ENCODE measurements at regions not wholly inside any gene's neighbourhood (a gene's known extent, or its start where the extent isn't known, plus 50 kb on each side); places are given as distances from the start of the nearest gene placed in this dataset.

DNA sequence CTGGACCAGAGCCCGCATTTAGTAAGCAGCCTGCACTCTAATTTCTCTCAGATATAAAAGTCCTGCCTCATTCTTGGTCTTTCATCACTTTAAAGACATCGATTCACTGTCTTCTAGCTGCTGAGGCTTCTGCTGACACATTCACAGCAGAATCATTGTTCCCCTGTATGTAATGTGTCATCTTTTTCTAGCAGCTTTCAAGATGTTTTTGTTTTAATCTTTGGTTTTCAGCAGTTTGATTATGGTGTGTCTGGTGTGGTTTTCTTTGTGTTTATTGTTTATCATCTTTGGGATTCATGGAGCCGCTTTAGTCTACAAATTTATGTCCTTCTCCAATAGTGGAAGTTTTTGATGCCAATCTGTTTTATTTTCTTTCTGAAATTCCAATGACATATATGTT lies 157.3 kb upstream of the STMND1 start:
- no peaks in the 10 kb centered on the region for H3F3A ChIP-seq (replicated peaks; ENCODE audit: low read depth)
- TF ChIP-seq EZH2phosphoT487 (IDR thresholded peaks at IDR 0.05; ENCODE audit: unreplicated experiment) (no peak), JUNB (IDR thresholded peaks at IDR 0.05; ENCODE audit: unreplicated experiment) (no peak), STAT1 (IDR thresholded peaks at IDR 0.05; ENCODE audit: unreplicated experiment) (no peak), CREB1 (CRISPR knock-in tag; IDR thresholded peaks at IDR 0.05; ENCODE audit: low read depth) (no peak), POLR2AphosphoS5 (IDR thresholded peaks at IDR 0.05; ENCODE audit: low read depth) (no peak), ZNF331 (CRISPR knock-in tag; IDR thresholded peaks at IDR 0.05; ENCODE audit: low read depth) (no peak), ZNF114 (CRISPR knock-in tag; IDR thresholded peaks at IDR 0.05) (no peak), NANOG (IDR thresholded peaks at IDR 0.05; ENCODE audit: borderline replicate concordance) (no peak), EZH2 (IDR thresholded peaks at IDR 0.05; ENCODE audit: low read depth, unreplicated experiment) (no peak)
- TF ChIP-seq, protein P1, sequence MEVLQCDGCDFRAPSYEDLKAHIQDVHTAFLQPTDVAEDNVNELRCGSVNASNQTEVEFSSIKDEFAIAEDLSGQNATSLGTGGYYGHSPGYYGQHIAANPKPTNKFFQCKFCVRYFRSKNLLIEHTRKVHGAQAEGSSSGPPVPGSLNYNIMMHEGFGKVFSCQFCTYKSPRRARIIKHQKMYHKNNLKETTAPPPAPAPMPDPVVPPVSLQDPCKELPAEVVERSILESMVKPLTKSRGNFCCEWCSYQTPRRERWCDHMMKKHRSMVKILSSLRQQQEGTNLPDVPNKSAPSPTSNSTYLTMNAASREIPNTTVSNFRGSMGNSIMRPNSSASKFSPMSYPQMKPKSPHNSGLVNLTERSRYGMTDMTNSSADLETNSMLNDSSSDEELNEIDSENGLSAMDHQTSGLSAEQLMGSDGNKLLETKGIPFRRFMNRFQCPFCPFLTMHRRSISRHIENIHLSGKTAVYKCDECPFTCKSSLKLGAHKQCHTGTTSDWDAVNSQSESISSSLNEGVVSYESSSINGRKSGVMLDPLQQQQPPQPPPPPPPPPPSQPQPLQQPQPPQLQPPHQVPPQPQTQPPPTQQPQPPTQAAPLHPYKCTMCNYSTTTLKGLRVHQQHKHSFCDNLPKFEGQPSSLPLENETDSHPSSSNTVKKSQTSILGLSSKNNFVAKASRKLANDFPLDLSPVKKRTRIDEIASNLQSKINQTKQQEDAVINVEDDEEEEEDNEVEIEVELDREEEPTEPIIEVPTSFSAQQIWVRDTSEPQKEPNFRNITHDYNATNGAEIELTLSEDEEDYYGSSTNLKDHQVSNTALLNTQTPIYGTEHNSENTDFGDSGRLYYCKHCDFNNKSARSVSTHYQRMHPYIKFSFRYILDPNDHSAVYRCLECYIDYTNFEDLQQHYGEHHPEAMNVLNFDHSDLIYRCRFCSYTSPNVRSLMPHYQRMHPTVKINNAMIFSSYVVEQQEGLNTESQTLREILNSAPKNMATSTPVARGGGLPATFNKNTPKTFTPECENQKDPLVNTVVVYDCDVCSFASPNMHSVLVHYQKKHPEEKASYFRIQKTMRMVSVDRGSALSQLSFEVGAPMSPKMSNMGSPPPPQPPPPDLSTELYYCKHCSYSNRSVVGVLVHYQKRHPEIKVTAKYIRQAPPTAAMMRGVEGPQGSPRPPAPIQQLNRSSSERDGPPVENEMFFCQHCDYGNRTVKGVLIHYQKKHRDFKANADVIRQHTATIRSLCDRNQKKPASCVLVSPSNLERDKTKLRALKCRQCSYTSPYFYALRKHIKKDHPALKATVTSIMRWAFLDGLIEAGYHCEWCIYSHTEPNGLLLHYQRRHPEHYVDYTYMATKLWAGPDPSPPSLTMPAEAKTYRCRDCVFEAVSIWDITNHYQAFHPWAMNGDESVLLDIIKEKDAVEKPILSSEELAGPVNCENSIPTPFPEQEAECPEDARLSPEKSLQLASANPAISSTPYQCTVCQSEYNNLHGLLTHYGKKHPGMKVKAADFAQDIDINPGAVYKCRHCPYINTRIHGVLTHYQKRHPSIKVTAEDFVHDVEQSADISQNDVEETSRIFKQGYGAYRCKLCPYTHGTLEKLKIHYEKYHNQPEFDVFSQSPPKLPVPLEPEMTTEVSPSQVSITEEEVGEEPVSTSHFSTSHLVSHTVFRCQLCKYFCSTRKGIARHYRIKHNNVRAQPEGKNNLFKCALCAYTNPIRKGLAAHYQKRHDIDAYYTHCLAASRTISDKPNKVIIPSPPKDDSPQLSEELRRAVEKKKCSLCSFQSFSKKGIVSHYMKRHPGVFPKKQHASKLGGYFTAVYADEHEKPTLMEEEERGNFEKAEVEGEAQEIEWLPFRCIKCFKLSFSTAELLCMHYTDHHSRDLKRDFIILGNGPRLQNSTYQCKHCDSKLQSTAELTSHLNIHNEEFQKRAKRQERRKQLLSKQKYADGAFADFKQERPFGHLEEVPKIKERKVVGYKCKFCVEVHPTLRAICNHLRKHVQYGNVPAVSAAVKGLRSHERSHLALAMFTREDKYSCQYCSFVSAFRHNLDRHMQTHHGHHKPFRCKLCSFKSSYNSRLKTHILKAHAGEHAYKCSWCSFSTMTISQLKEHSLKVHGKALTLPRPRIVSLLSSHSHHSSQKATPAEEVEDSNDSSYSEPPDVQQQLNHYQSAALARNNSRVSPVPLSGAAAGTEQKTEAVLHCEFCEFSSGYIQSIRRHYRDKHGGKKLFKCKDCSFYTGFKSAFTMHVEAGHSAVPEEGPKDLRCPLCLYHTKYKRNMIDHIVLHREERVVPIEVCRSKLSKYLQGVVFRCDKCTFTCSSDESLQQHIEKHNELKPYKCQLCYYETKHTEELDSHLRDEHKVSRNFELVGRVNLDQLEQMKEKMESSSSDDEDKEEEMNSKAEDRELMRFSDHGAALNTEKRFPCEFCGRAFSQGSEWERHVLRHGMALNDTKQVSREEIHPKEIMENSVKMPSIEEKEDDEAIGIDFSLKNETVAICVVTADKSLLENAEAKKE (CRISPR knock-in tag; IDR thresholded peaks at IDR 0.05): no peak
- TF ChIP-seq, protein P2, sequence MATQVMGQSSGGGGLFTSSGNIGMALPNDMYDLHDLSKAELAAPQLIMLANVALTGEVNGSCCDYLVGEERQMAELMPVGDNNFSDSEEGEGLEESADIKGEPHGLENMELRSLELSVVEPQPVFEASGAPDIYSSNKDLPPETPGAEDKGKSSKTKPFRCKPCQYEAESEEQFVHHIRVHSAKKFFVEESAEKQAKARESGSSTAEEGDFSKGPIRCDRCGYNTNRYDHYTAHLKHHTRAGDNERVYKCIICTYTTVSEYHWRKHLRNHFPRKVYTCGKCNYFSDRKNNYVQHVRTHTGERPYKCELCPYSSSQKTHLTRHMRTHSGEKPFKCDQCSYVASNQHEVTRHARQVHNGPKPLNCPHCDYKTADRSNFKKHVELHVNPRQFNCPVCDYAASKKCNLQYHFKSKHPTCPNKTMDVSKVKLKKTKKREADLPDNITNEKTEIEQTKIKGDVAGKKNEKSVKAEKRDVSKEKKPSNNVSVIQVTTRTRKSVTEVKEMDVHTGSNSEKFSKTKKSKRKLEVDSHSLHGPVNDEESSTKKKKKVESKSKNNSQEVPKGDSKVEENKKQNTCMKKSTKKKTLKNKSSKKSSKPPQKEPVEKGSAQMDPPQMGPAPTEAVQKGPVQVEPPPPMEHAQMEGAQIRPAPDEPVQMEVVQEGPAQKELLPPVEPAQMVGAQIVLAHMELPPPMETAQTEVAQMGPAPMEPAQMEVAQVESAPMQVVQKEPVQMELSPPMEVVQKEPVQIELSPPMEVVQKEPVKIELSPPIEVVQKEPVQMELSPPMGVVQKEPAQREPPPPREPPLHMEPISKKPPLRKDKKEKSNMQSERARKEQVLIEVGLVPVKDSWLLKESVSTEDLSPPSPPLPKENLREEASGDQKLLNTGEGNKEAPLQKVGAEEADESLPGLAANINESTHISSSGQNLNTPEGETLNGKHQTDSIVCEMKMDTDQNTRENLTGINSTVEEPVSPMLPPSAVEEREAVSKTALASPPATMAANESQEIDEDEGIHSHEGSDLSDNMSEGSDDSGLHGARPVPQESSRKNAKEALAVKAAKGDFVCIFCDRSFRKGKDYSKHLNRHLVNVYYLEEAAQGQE (IDR thresholded peaks at IDR 0.05; ENCODE audit: unreplicated experiment): no peak
- TF ChIP-seq, protein P3, sequence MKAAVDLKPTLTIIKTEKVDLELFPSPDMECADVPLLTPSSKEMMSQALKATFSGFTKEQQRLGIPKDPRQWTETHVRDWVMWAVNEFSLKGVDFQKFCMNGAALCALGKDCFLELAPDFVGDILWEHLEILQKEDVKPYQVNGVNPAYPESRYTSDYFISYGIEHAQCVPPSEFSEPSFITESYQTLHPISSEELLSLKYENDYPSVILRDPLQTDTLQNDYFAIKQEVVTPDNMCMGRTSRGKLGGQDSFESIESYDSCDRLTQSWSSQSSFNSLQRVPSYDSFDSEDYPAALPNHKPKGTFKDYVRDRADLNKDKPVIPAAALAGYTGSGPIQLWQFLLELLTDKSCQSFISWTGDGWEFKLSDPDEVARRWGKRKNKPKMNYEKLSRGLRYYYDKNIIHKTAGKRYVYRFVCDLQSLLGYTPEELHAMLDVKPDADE (IDR thresholded peaks at IDR 0.05): no peak
- TF ChIP-seq, protein P4, sequence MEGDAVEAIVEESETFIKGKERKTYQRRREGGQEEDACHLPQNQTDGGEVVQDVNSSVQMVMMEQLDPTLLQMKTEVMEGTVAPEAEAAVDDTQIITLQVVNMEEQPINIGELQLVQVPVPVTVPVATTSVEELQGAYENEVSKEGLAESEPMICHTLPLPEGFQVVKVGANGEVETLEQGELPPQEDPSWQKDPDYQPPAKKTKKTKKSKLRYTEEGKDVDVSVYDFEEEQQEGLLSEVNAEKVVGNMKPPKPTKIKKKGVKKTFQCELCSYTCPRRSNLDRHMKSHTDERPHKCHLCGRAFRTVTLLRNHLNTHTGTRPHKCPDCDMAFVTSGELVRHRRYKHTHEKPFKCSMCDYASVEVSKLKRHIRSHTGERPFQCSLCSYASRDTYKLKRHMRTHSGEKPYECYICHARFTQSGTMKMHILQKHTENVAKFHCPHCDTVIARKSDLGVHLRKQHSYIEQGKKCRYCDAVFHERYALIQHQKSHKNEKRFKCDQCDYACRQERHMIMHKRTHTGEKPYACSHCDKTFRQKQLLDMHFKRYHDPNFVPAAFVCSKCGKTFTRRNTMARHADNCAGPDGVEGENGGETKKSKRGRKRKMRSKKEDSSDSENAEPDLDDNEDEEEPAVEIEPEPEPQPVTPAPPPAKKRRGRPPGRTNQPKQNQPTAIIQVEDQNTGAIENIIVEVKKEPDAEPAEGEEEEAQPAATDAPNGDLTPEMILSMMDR (conservative IDR thresholded peaks at IDR 0.05; ENCODE audit: low read depth in 2 of 2): no peak
- ATAC-seq: no peak
- H2AFZ ChIP-seq: no peak overlapping the region
- no peak overlapping the region for H3K27ac ChIP-seq (ENCODE audit: low read depth)
- H3K36me3 ChIP-seq (ENCODE audit: insufficient read depth): no peaks in the 10 kb centered on the region
- H3K4me2 ChIP-seq: no peak overlapping the region
- H3K79me2 ChIP-seq (replicated peaks; ENCODE audit: insufficient read depth): no peaks in the 10 kb centered on the region
- no peak overlapping the region for H3K27ac Mint-ChIP-seq
- H3K36me3 Mint-ChIP-seq (ENCODE audit: low read depth): no peaks in the 10 kb centered on the region
- H3K9me2 ChIP-seq (ENCODE audit: insufficient read depth): peaks cover 13% of the 10 kb centered on the region; the same call in 1 of the 2 replicates
- H3K4me3 ChIP-seq: no peak overlapping the region
- H3K27me3 ChIP-seq (ENCODE audit: insufficient read depth): no peaks in the 10 kb centered on the region
- peaks cover 10% of the 10 kb centered on the region; the same call in 1 of the 2 replicates for H3K4me1 ChIP-seq (ENCODE audit: insufficient read depth)
- H3K27me3 Mint-ChIP-seq (ENCODE audit: insufficient read depth, low read depth, poor library complexity): no peaks in the 10 kb centered on the region
- H3K9me3 Mint-ChIP-seq: no peaks in the 10 kb centered on the region
- H4K20me1 ChIP-seq (replicated peaks; ENCODE audit: insufficient read depth): no peaks in the 10 kb centered on the region
- no peak overlapping the region for H3K4me3 Mint-ChIP-seq
- H3K4me1 Mint-ChIP-seq: peaks cover 20% of the 10 kb centered on the region
- no peak for DNase-seq (ENCODE audit: low spot score)

All from GM23338 (cell line).